MM.1S (cell line): ENCODE measurements at regions not wholly inside any gene's neighbourhood (a gene's known extent, or its start where the extent isn't known, plus 50 kb on each side); places are given as distances from the start of the nearest gene placed in this dataset.

ENCODE experiments used
- DNase-seq: peaks from one replicate; pipeline ENCODE4 v3.0.0-alpha.2; 2015
- H2AFZ ChIP-seq: fragments of 300-600 bp; sonication (generic); 2 replicates; pipeline ENCODE4 v1.6.0; 2016; ENCODE audit warnings: antibody characterized with exemption, low read length
- H3F3A ChIP-seq: fragments of 300-600 bp; sonication (generic); 2 replicates; pipeline ENCODE4 v1.6.1; 2016; ENCODE audit warnings: mild to moderate bottlenecking, antibody characterized with exemption, low read length, moderate library complexity, mixed read lengths; ENCODE audit not compliant: insufficient read depth
- H3K27ac ChIP-seq: fragments of 300-600 bp; sonication (generic); 2 replicates; pipeline ENCODE4 v1.5.1; 2016; ENCODE audit warnings: mild to moderate bottlenecking, low read length
- H3K27me3 ChIP-seq: fragments of 300-600 bp; sonication (generic); replicated peaks from 2 replicates; pipeline ENCODE4 v1.6.0; 2016; ENCODE audit warnings: low read length; ENCODE audit not compliant: insufficient read depth
- H3K36me3 ChIP-seq: fragments of 300-600 bp; sonication (generic); replicated peaks from 2 replicates; pipeline ENCODE4 v1.6.1; 2016; ENCODE audit warnings: mild to moderate bottlenecking, low read length, mixed read lengths; ENCODE audit not compliant: insufficient read depth
- H3K4me1 ChIP-seq: fragments of 300-600 bp; sonication (generic); 2 replicates; pipeline ENCODE4 v1.6.1; 2016; ENCODE audit warnings: low read length, mixed read lengths
- H3K4me2 ChIP-seq: fragments of 300-600 bp; sonication (generic); 2 replicates; pipeline ENCODE4 v1.6.0; 2016; ENCODE audit warnings: low read depth, low read length
- H3K4me3 ChIP-seq: fragments of 300-600 bp; sonication (generic); 2 replicates; pipeline ENCODE4 v1.5.1; 2016; ENCODE audit warnings: low read length, mixed read lengths
- H3K79me2 ChIP-seq: fragments of 300-600 bp; sonication (generic); 2 replicates; pipeline ENCODE4 v1.6.1; 2016; ENCODE audit warnings: mixed run types, low read length, mixed read lengths
- H3K9ac ChIP-seq: fragments of 300-600 bp; sonication (generic); 2 replicates; pipeline ENCODE4 v1.6.1; 2016; ENCODE audit warnings: low read length, mixed read lengths
- H3K9me2 ChIP-seq: fragments of 300-600 bp; sonication (generic); replicated peaks from 2 replicates; pipeline ENCODE4 v1.6.1; 2016; ENCODE audit warnings: mild to moderate bottlenecking, low read length, mixed read lengths; ENCODE audit not compliant: insufficient read depth
- H3K9me3 ChIP-seq: fragments of 300-600 bp; sonication (generic); replicated peaks from 2 replicates; pipeline ENCODE4 v1.6.1; 2016; ENCODE audit warnings: mild to moderate bottlenecking, low read length, mixed read lengths; ENCODE audit not compliant: insufficient read depth
- H4K20me1 ChIP-seq: fragments of 300-600 bp; sonication (generic); 2 replicates; pipeline ENCODE4 v1.6.1; 2016; ENCODE audit warnings: mild to moderate bottlenecking, low read length, moderate library complexity, mixed read lengths; ENCODE audit not compliant: insufficient read depth
- EZH2 ChIP-seq: fragments of 300-600 bp; sonication (generic); optimal IDR thresholded peaks from 2 replicates; pipeline ENCODE3; 2017; ENCODE audit warnings: low read depth, mild to moderate bottlenecking, antibody characterized with exemption, low read length, mixed read lengths
- EZH2phosphoT487 ChIP-seq: fragments of 300-600 bp; sonication (generic); IDR thresholded peaks from 2 replicates; pipeline ENCODE4 v1.6.1; 2018; ENCODE audit warnings: antibody characterized with exemption, low read length
- TF ChIP-seq, protein P1 (sequence below): fragments of 300-600 bp; sonication (generic); IDR thresholded peaks from 2 replicates; pipeline ENCODE4 v1.5.1; 2016; ENCODE audit warnings: antibody characterized with exemption, low read length, mixed read lengths

DNA sequence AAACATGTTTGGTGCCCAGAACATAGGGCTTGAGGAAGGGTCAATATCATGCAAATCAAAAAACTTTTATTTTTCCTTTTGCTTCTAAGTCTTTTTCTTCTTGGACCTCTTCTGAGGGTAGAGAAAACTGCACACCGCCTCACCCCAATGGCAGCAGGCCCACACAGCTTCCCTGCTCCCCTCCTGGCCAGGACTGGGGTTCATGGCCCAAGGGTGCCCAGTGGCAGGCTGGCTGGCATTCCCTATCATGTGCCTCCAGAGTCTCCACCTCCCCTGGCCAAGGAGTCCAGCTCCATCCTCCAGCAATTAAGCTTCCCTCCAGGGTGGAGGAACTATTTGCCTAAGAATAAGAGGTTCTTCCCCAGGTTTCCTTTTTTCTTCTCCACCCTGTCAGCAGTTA, 529.6 kb upstream of the SPANXN1 start:
- no peaks in the 10 kb centered on the region for H3K9me3 ChIP-seq
- no peaks in the 10 kb centered on the region for H4K20me1 ChIP-seq
- no peaks in the 10 kb centered on the region for H3F3A ChIP-seq
- TF ChIP-seq, protein P1, sequence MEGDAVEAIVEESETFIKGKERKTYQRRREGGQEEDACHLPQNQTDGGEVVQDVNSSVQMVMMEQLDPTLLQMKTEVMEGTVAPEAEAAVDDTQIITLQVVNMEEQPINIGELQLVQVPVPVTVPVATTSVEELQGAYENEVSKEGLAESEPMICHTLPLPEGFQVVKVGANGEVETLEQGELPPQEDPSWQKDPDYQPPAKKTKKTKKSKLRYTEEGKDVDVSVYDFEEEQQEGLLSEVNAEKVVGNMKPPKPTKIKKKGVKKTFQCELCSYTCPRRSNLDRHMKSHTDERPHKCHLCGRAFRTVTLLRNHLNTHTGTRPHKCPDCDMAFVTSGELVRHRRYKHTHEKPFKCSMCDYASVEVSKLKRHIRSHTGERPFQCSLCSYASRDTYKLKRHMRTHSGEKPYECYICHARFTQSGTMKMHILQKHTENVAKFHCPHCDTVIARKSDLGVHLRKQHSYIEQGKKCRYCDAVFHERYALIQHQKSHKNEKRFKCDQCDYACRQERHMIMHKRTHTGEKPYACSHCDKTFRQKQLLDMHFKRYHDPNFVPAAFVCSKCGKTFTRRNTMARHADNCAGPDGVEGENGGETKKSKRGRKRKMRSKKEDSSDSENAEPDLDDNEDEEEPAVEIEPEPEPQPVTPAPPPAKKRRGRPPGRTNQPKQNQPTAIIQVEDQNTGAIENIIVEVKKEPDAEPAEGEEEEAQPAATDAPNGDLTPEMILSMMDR = no peak
- no peak for TF ChIP-seq EZH2phosphoT487
- TF ChIP-seq EZH2 = no peak
- H3K27me3 ChIP-seq = no peaks in the 10 kb centered on the region
- H2AFZ ChIP-seq = no peak overlapping the region
- no peak overlapping the region for H3K4me3 ChIP-seq
- H3K36me3 ChIP-seq = no peaks in the 10 kb centered on the region
- no peak overlapping the region for H3K27ac ChIP-seq
- no peak overlapping the region for H3K9ac ChIP-seq
- no peak overlapping the region for H3K4me2 ChIP-seq
- H3K9me2 ChIP-seq = no peaks in the 10 kb centered on the region
- no peaks in the 10 kb centered on the region for H3K4me1 ChIP-seq
- no peaks in the 10 kb centered on the region for H3K79me2 ChIP-seq
- no peak for DNase-seq

DNA sequence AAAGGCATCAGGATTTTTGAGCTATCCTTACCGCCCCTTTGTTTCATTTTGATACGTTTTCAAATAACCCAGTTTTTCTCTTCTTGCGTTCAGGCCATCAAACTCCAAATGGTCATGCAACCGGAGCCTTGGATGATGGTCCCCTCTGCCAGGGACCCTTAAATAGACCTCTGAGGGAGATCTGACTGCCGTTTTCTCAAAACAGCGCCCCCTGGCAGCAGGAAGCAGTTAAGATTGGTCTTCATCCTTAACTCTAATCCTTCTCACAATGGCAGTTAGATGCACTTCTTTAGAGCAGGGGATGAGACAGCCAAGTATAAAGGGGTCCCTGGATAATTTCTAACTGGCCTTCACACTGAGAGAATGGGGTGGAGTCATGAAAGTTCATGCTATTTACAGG, 525.0 kb upstream of the SPANXN1 start:
- Histone ChIP-seq H3K9ac (no peak overlapping the region), H3K79me2 (no peaks in the 10 kb centered on the region), H3K4me3 (no peak overlapping the region), H3K27ac (no peak overlapping the region), H3K27me3 (no peaks in the 10 kb centered on the region), H3K9me2 (no peaks in the 10 kb centered on the region), H3K36me3 (no peaks in the 10 kb centered on the region), H2AFZ (no peak overlapping the region), H4K20me1 (no peaks in the 10 kb centered on the region), H3K4me1 (no peaks in the 10 kb centered on the region), H3K9me3 (no peaks in the 10 kb centered on the region), H3K4me2 (no peak overlapping the region), H3F3A (no peaks in the 10 kb centered on the region)
- DNase-seq = no peak
- no peak for TF ChIP-seq EZH2phosphoT487
- TF ChIP-seq EZH2 = no peak
- TF ChIP-seq, protein P1 = no peak

DNA sequence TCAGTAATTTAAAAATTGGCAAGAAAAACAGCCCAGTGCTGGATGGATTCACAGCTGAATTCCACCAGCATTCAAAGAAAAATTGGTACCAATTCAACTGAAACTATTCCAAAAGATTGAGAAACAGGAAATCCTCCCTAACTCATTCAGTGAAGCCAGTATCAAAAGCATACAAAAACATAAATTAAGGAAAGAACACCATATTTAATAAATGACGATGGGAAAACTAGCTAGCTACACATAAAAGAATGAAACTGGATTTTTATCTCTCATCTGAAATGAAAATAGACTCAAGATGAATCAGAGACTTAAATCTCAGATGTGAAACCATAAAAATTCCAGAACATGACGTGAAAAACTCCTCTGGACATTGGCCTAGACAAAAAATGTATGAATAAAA, 516.8 kb upstream of the SPANXN1 start:
- Histone ChIP-seq H3F3A (no peaks in the 10 kb centered on the region), H3K27me3 (no peaks in the 10 kb centered on the region), H3K9me3 (no peaks in the 10 kb centered on the region), H3K9me2 (no peaks in the 10 kb centered on the region), H3K36me3 (no peaks in the 10 kb centered on the region), H3K4me2 (no peak overlapping the region), H3K9ac (no peak overlapping the region), H4K20me1 (no peaks in the 10 kb centered on the region), H3K27ac (no peak overlapping the region), H2AFZ (no peak overlapping the region), H3K79me2 (no peaks in the 10 kb centered on the region), H3K4me3 (no peak overlapping the region), H3K4me1 (no peaks in the 10 kb centered on the region)
- no peak for DNase-seq
- TF ChIP-seq EZH2phosphoT487 = no peak
- TF ChIP-seq EZH2 = no peak
- TF ChIP-seq, protein P1 = no peak

DNA sequence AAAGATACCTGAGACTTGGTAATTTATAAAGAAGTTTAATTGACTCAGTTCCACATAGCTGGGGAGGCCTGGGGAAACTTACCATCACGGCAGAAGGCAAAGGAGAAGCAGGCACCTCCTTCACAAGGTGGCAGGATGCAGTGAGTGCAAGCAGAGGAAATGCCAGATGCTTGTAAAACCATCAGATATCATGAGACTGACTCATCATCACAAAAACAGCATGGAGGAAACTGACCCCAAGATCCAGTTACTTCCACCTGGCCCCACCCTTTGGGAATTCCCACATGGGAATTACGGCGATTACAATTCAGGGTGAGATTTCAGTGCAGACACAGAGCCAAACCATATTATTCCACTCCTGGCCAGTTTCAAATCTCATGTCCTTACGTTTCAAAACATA, 514.7 kb upstream of the SPANXN1 start:
- H3K4me2 ChIP-seq = no peak overlapping the region
- no peaks in the 10 kb centered on the region for H3K27me3 ChIP-seq
- no peaks in the 10 kb centered on the region for H3K9me3 ChIP-seq
- no peaks in the 10 kb centered on the region for H3F3A ChIP-seq
- no peak overlapping the region for H3K9ac ChIP-seq
- no peaks in the 10 kb centered on the region for H3K79me2 ChIP-seq
- no peak for DNase-seq
- no peaks in the 10 kb centered on the region for H3K36me3 ChIP-seq
- H3K27ac ChIP-seq = no peak overlapping the region
- H3K4me1 ChIP-seq = no peaks in the 10 kb centered on the region
- TF ChIP-seq EZH2 = no peak
- TF ChIP-seq, protein P1 = no peak
- TF ChIP-seq EZH2phosphoT487 = no peak
- no peak overlapping the region for H2AFZ ChIP-seq
- no peaks in the 10 kb centered on the region for H3K9me2 ChIP-seq
- no peaks in the 10 kb centered on the region for H4K20me1 ChIP-seq
- H3K4me3 ChIP-seq = no peak overlapping the region
